HEK293 (cell line): ENCODE measurements at regions not wholly inside any gene's neighbourhood (a gene's known extent, or its start where the extent isn't known, plus 50 kb on each side); places are given as distances from the start of the nearest gene placed in this dataset.

Experiments
- BCL11A ChIP-seq: fragments of 450-650 bp; formaldehyde crosslinking; IDR thresholded peaks from 2 replicates; pipeline ENCODE4 v1.5.1; 2016; ENCODE audit warnings: low read depth, missing biosample characterization, missing genetic modification characterization
- KLF10 ChIP-seq: fragments of 450-650 bp; IDR thresholded peaks from 2 replicates; pipeline ENCODE4 v1.5.1; 2018; ENCODE audit warnings: missing biosample characterization, mild to moderate bottlenecking, missing genetic modification characterization
- PRDM10 ChIP-seq: fragments of 450-650 bp; formaldehyde crosslinking; IDR thresholded peaks from 2 replicates; pipeline ENCODE4 v1.5.1; 2016; ENCODE audit warnings: missing biosample characterization, missing genetic modification characterization
- YY1 ChIP-seq: fragments of 450-650 bp; formaldehyde crosslinking; IDR thresholded peaks from 2 replicates; pipeline ENCODE4 v1.5.1; 2018; ENCODE audit warnings: missing biosample characterization, missing genetic modification characterization
- ZBTB1 ChIP-seq: fragments of 450-650 bp; formaldehyde crosslinking; IDR thresholded peaks from 2 replicates; pipeline ENCODE4 v1.5.1; 2016; ENCODE audit warnings: missing biosample characterization, missing genetic modification characterization
- ZNF335 ChIP-seq: fragments of 450-650 bp; formaldehyde crosslinking; conservative IDR thresholded peaks from 2 replicates; pipeline ENCODE4 v1.5.1; 2016; ENCODE audit warnings: missing biosample characterization, missing genetic modification characterization
- ZNF549 ChIP-seq: fragments of 450-650 bp; IDR thresholded peaks from 2 replicates; pipeline ENCODE4 v1.5.1; 2018; ENCODE audit warnings: missing biosample characterization, missing genetic modification characterization, mild to moderate bottlenecking, inconsistent platforms, moderate library complexity
- ZNF623 ChIP-seq: fragments of 450-650 bp; formaldehyde crosslinking; IDR thresholded peaks from 2 replicates; pipeline ENCODE4 v1.5.1; 2016; ENCODE audit warnings: missing biosample characterization, missing genetic modification characterization
- ZNF629 ChIP-seq: fragments of 450-650 bp; formaldehyde crosslinking; IDR thresholded peaks from 2 replicates; pipeline ENCODE4 v1.5.1; 2017; ENCODE audit warnings: missing biosample characterization, missing genetic modification characterization
- ZNF639 ChIP-seq: fragments of 450-650 bp; formaldehyde crosslinking; IDR thresholded peaks from 2 replicates; pipeline ENCODE4 v1.5.1; 2016; ENCODE audit warnings: missing biosample characterization, missing genetic modification characterization
- TF ChIP-seq, protein P1 (sequence below): fragments of 450-650 bp; formaldehyde crosslinking; IDR thresholded peaks from 2 replicates; pipeline ENCODE4 v1.5.1; 2016; ENCODE audit warnings: missing biosample characterization, missing genetic modification characterization
- TF ChIP-seq, protein P2 (sequence below): fragments of 450-650 bp; formaldehyde crosslinking; IDR thresholded peaks from 2 replicates; pipeline ENCODE4 v1.5.1; 2016; ENCODE audit warnings: missing biosample characterization, missing genetic modification characterization
- TF ChIP-seq, protein P3 (sequence below): fragments of 450-650 bp; formaldehyde crosslinking; IDR thresholded peaks from 2 replicates; pipeline ENCODE4 v1.5.1; 2016; ENCODE audit warnings: missing biosample characterization, missing genetic modification characterization, borderline replicate concordance
- TF ChIP-seq, protein P4 (sequence below): fragments of 450-650 bp; formaldehyde crosslinking; IDR thresholded peaks from 2 replicates; pipeline ENCODE4 v1.5.1; 2017; ENCODE audit warnings: missing biosample characterization, missing genetic modification characterization

DNA sequence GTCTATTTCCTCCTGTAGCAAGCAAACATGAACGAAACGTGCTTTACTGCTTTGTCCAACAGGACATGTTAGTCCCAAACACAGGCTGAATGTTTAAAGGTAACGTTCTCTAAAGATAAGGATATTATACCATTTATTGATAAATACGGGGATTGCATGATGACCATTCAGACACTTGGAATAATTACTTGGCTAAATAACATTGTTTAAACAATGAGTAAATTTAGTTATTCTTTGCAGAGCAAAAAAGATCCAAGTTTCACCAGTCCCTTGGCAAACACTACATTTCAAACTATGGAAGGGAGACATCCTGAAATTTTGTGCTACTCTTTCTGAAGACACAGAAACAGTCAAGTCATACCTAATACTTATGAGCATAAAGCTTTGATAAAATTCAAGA, 88.0 kb downstream of the ZNF280B start:
- TF ChIP-seq PRDM10 (tag by site-specific recombination) = no peak
- TF ChIP-seq, protein P1, sequence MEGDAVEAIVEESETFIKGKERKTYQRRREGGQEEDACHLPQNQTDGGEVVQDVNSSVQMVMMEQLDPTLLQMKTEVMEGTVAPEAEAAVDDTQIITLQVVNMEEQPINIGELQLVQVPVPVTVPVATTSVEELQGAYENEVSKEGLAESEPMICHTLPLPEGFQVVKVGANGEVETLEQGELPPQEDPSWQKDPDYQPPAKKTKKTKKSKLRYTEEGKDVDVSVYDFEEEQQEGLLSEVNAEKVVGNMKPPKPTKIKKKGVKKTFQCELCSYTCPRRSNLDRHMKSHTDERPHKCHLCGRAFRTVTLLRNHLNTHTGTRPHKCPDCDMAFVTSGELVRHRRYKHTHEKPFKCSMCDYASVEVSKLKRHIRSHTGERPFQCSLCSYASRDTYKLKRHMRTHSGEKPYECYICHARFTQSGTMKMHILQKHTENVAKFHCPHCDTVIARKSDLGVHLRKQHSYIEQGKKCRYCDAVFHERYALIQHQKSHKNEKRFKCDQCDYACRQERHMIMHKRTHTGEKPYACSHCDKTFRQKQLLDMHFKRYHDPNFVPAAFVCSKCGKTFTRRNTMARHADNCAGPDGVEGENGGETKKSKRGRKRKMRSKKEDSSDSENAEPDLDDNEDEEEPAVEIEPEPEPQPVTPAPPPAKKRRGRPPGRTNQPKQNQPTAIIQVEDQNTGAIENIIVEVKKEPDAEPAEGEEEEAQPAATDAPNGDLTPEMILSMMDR (tag by site-specific recombination) = no peak
- no peak for TF ChIP-seq ZNF629 (tag by site-specific recombination)
- TF ChIP-seq ZNF549 = no peak
- no peak for TF ChIP-seq YY1 (tag by site-specific recombination)
- TF ChIP-seq, protein P2, sequence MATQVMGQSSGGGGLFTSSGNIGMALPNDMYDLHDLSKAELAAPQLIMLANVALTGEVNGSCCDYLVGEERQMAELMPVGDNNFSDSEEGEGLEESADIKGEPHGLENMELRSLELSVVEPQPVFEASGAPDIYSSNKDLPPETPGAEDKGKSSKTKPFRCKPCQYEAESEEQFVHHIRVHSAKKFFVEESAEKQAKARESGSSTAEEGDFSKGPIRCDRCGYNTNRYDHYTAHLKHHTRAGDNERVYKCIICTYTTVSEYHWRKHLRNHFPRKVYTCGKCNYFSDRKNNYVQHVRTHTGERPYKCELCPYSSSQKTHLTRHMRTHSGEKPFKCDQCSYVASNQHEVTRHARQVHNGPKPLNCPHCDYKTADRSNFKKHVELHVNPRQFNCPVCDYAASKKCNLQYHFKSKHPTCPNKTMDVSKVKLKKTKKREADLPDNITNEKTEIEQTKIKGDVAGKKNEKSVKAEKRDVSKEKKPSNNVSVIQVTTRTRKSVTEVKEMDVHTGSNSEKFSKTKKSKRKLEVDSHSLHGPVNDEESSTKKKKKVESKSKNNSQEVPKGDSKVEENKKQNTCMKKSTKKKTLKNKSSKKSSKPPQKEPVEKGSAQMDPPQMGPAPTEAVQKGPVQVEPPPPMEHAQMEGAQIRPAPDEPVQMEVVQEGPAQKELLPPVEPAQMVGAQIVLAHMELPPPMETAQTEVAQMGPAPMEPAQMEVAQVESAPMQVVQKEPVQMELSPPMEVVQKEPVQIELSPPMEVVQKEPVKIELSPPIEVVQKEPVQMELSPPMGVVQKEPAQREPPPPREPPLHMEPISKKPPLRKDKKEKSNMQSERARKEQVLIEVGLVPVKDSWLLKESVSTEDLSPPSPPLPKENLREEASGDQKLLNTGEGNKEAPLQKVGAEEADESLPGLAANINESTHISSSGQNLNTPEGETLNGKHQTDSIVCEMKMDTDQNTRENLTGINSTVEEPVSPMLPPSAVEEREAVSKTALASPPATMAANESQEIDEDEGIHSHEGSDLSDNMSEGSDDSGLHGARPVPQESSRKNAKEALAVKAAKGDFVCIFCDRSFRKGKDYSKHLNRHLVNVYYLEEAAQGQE (tag by site-specific recombination) = no peak
- TF ChIP-seq, protein P3, sequence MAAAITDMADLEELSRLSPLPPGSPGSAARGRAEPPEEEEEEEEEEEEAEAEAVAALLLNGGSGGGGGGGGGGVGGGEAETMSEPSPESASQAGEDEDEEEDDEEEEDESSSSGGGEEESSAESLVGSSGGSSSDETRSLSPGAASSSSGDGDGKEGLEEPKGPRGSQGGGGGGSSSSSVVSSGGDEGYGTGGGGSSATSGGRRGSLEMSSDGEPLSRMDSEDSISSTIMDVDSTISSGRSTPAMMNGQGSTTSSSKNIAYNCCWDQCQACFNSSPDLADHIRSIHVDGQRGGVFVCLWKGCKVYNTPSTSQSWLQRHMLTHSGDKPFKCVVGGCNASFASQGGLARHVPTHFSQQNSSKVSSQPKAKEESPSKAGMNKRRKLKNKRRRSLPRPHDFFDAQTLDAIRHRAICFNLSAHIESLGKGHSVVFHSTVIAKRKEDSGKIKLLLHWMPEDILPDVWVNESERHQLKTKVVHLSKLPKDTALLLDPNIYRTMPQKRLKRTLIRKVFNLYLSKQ (tag by site-specific recombination) = no peak
- no peak for TF ChIP-seq KLF10 (tag by site-specific recombination)
- no peak for TF ChIP-seq ZNF639 (tag by site-specific recombination)
- no peak for TF ChIP-seq ZNF335 (tag by site-specific recombination)
- TF ChIP-seq, protein P4, sequence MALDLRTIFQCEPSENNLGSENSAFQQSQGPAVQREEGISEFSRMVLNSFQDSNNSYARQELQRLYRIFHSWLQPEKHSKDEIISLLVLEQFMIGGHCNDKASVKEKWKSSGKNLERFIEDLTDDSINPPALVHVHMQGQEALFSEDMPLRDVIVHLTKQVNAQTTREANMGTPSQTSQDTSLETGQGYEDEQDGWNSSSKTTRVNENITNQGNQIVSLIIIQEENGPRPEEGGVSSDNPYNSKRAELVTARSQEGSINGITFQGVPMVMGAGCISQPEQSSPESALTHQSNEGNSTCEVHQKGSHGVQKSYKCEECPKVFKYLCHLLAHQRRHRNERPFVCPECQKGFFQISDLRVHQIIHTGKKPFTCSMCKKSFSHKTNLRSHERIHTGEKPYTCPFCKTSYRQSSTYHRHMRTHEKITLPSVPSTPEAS (tag by site-specific recombination) = no peak
- no peak for TF ChIP-seq ZNF623 (tag by site-specific recombination)
- TF ChIP-seq ZBTB1 (tag by site-specific recombination) = no peak
- no peak for TF ChIP-seq BCL11A (tag by site-specific recombination)
